Thoracic aorta (tissue), 2 donors: ENCODE measurements at regions not wholly inside any gene's neighbourhood (a gene's known extent, or its start where the extent isn't known, plus 50 kb on each side); places are given as distances from the start of the nearest gene placed in this dataset.

Experiments
- ATAC-seq: fragments of 150-250 bp; one replicate; pipeline ENCODE4 v1.8.0; 2017; ENCODE audit warnings: low read depth; ENCODE audit not compliant: insufficient number of reproducible peaks, low FRiP score
- DNase-seq: peaks from one replicate; pipeline ENCODE4 v3.0.0-alpha.2; 2020; ENCODE audit warnings: low spot score
- H3K27ac ChIP-seq, 2 donors: fragments of 200-600 bp; sonication (generic); 1 replicate in 1 of 2; 2 replicates in 1 of 2; pipeline ENCODE4 v1.5.1; 2016; ENCODE audit warnings: mild to moderate bottlenecking in 2 of 2, moderate library complexity in 2 of 2
- H3K27me3 ChIP-seq: fragments of 200-600 bp; sonication (generic); replicated peaks from 2 replicates; pipeline ENCODE4 v1.6.0; 2016; ENCODE audit warnings: mild to moderate bottlenecking; ENCODE audit not compliant: insufficient read depth
- H3K36me3 ChIP-seq: fragments of 200-600 bp; sonication (generic); one replicate; pipeline ENCODE4 v1.5.1; 2016
- H3K4me1 ChIP-seq, 2 donors: fragments of 200-600 bp; sonication (generic); 1 replicate in 1 of 2; 2 replicates in 1 of 2; pipeline versions ENCODE4 v1.5.1 to v1.6.0; 2016; ENCODE audit warnings: low read depth in 2 of 2, mild to moderate bottlenecking in 1 of 2; ENCODE audit not compliant: control insufficient read depth in 1 of 2
- H3K4me3 ChIP-seq: fragments of 200-600 bp; sonication (generic); 2 replicates; pipeline ENCODE4 v1.5.1; 2016; ENCODE audit warnings: mild to moderate bottlenecking
- H3K9me3 ChIP-seq: fragments of 200-600 bp; sonication (generic); 2 replicates; pipeline ENCODE4 v1.5.1; 2016
- CTCF ChIP-seq: fragments of 200-600 bp; sonication (generic); IDR thresholded peaks from one replicate; pipeline ENCODE4 v1.5.1; 2019; ENCODE audit warnings: antibody characterized with exemption

GRCh38 chr12:65611396-65611795 lies 212.9 kb upstream of the HMGA2 start:
- ATAC-seq (no peak), DNase-seq (no peak)
- no peak for TF ChIP-seq CTCF
- Histone ChIP-seq H3K27ac (no peak overlapping the region), H3K4me1 (peaks cover 0 to 12% of the 10 kb centered on the region in 2 donors), H3K9me3 (no peaks in the 10 kb centered on the region), H3K27me3 (no peaks in the 10 kb centered on the region), H3K36me3 (no peaks in the 10 kb centered on the region), H3K4me3 (no peak overlapping the region)

- Histone ChIP-seq H3K9me3 (no peaks in the 10 kb centered on the region), H3K36me3 (no peaks in the 10 kb centered on the region), H3K27ac (no peak overlapping the region), H3K4me3 (no peak overlapping the region), H3K27me3 (no peaks in the 10 kb centered on the region), H3K4me1 (peaks cover 0 to 12% of the 10 kb centered on the region in 2 donors)
- DNase-seq: no peak
- ATAC-seq: no peak
- no peak for TF ChIP-seq CTCF
These were observed 211.8 kb upstream of the HMGA2 start for GRCh38 chr12:65612440-65612839.

- no peak overlapping the region for H3K4me3 ChIP-seq
- H3K4me1 ChIP-seq: peaks cover 0 to 12% of the 10 kb centered on the region in 2 donors
- TF ChIP-seq CTCF: no peak
- H3K27me3 ChIP-seq: no peaks in the 10 kb centered on the region
- no peaks in the 10 kb centered on the region for H3K36me3 ChIP-seq
- H3K9me3 ChIP-seq: no peaks in the 10 kb centered on the region
- H3K27ac ChIP-seq: no peak overlapping the region
- DNase-seq (no peak), ATAC-seq (no peak)
These were observed 210.6 kb upstream of the HMGA2 start for GRCh38 chr12:65613692-65614091.

- no peak for TF ChIP-seq CTCF
- Histone ChIP-seq H3K4me1 (peaks cover 0 to 12% of the 10 kb centered on the region in 2 donors), H3K27me3 (no peaks in the 10 kb centered on the region), H3K36me3 (no peaks in the 10 kb centered on the region), H3K9me3 (no peaks in the 10 kb centered on the region), H3K27ac (no peak overlapping the region), H3K4me3 (no peak overlapping the region)
- ATAC-seq: no peak
- no peak for DNase-seq
These were observed 209.9 kb upstream of the HMGA2 start for GRCh38 chr12:65614259-65614889.

GRCh38 chr12:65615118-65615517 lies 209.2 kb upstream of the HMGA2 start:
- no peaks in the 10 kb centered on the region for H3K27me3 ChIP-seq
- no peak overlapping the region for H3K4me3 ChIP-seq
- H3K27ac ChIP-seq: no peak overlapping the region
- no peaks in the 10 kb centered on the region for H3K9me3 ChIP-seq
- no peaks in the 10 kb centered on the region for H3K36me3 ChIP-seq
- ATAC-seq (no peak), DNase-seq (no peak)
- H3K4me1 ChIP-seq: peaks cover 0 to 12% of the 10 kb centered on the region in 2 donors
- TF ChIP-seq CTCF: no peak
